22Rv1 (cell line): ENCODE measurements at regions not wholly inside any gene's neighbourhood (a gene's known extent, or its start where the extent isn't known, plus 50 kb on each side); places are given as distances from the start of the nearest gene placed in this dataset.

Source experiments
- ZFX ChIP-seq: fragments of 450-650 bp; IDR thresholded peaks from 2 replicates; pipeline ENCODE4 v1.6.1; 2017; ENCODE audit warnings: antibody characterized with exemption, borderline replicate concordance
- TF ChIP-seq, protein P1 (sequence below): fragments of 450-650 bp; IDR thresholded peaks from 2 replicates; pipeline ENCODE4 v1.5.1; 2017; ENCODE audit warnings: mild to moderate bottlenecking

DNA sequence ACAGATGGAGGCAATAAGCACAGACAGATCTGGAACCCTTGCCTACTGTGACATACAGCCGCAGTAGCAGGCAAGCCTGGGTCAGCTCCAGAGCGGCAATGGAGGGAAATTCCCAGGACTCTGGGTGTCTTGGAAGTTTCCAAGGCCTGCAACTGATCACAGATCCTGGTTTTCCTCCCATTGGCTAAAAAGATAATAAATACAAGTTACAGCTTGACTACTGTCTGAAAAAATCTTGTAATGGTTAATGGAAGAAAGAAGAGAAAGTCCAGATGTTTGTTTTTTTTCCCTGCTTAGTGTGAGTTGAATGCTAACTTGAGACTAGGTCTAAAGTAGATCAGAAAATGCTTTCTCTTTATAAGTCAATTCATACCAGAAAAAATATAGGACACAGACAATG is 307.6 kb downstream of the ALDH8A1 start:
- TF ChIP-seq, protein P1, sequence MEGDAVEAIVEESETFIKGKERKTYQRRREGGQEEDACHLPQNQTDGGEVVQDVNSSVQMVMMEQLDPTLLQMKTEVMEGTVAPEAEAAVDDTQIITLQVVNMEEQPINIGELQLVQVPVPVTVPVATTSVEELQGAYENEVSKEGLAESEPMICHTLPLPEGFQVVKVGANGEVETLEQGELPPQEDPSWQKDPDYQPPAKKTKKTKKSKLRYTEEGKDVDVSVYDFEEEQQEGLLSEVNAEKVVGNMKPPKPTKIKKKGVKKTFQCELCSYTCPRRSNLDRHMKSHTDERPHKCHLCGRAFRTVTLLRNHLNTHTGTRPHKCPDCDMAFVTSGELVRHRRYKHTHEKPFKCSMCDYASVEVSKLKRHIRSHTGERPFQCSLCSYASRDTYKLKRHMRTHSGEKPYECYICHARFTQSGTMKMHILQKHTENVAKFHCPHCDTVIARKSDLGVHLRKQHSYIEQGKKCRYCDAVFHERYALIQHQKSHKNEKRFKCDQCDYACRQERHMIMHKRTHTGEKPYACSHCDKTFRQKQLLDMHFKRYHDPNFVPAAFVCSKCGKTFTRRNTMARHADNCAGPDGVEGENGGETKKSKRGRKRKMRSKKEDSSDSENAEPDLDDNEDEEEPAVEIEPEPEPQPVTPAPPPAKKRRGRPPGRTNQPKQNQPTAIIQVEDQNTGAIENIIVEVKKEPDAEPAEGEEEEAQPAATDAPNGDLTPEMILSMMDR: no peak
- no peak for TF ChIP-seq ZFX
